Naive thymus-derived CD4-positive, alpha-beta T cell (primary cell): ENCODE measurements at regions not wholly inside any gene's neighbourhood (a gene's known extent, or its start where the extent isn't known, plus 50 kb on each side); places are given as distances from the start of the nearest gene placed in this dataset.

Experiments
- ATAC-seq: fragments of 150-1000 bp; cut with Tn5 transposase; 2 replicates; pipeline ENCODE4 v1.10.0; 2021; ENCODE audit warnings: mild to moderate bottlenecking, moderate library complexity
- CTCF ChIA-PET: fragments of 350-600 bp; sonication (Branson Sonifier 250); formaldehyde crosslinking; loops from one replicate; lab custom pipeline; 2021; ENCODE audit warnings: antibody characterized with exemption; lab: Charles Lee
- POLR2A ChIA-PET: fragments of 350-600 bp; sonication (Branson Sonifier 250); formaldehyde crosslinking; loops from one replicate; lab custom pipeline; 2021; ENCODE audit warnings: antibody characterized with exemption, inconsistent platforms; lab: Charles Lee
- DNase-seq, 9 donors: peaks; one replicate each; pipeline versions ENCODE4 v3.0.0 to v3.0.0-alpha.2; 2020 to 2022; ENCODE audit warnings: mixed read lengths in 1 of 9
- H3K27ac ChIP-seq: one replicate; pipeline ENCODE4 v1.7.0; 2013; ENCODE audit warnings: mild to moderate bottlenecking, low read depth, low read length, moderate library complexity
- H3K27me3 ChIP-seq, 2 donors: one replicate each; pipeline ENCODE4 v1.7.0; 2013; ENCODE audit warnings: low read length in 2 of 2, mild to moderate bottlenecking in 2 of 2, moderate library complexity in 2 of 2; ENCODE audit not compliant: control insufficient read depth in 2 of 2, insufficient read depth in 2 of 2
- H3K36me3 ChIP-seq, 3 experiments: 1 replicate in 2 of 3; 2 replicates in 1 of 3; pipeline ENCODE4 v1.7.0; 2013; ENCODE audit warnings: low read length in 3 of 3, mild to moderate bottlenecking in 3 of 3, moderate library complexity in 1 of 3; ENCODE audit not compliant: insufficient read depth in 3 of 3, control insufficient read depth in 2 of 3
- H3K4me1 ChIP-seq, 2 donors: one replicate each; pipeline ENCODE4 v1.7.0; 2013; ENCODE audit warnings: low read length in 2 of 2, mild to moderate bottlenecking in 2 of 2, moderate library complexity in 1 of 2; ENCODE audit not compliant: control insufficient read depth in 2 of 2, insufficient read depth in 2 of 2
- H3K4me3 ChIP-seq: 2 replicates; pipeline ENCODE4 v1.7.0; 2013; ENCODE audit warnings: mild to moderate bottlenecking, low read length
- H3K9me3 ChIP-seq, 3 experiments: 1 replicate in 2 of 3; 2 replicates in 1 of 3; pipeline ENCODE4 v1.7.0; 2013; ENCODE audit warnings: low read length in 3 of 3; ENCODE audit not compliant: control insufficient read depth in 2 of 3
- H3K27ac Mint-ChIP-seq, 9 donors: one replicate each; pipeline ENCODE4 v1.8.0; 2020 to 2022; ENCODE audit warnings: mixed read lengths in 9 of 9, mild to moderate bottlenecking in 8 of 9, moderate library complexity in 5 of 9, inconsistent platforms in 2 of 9
- H3K27me3 Mint-ChIP-seq, 5 donors: one replicate each; pipeline ENCODE4 v1.8.0; 2021 to 2022; ENCODE audit warnings: mixed read lengths in 5 of 5, mild to moderate bottlenecking in 1 of 5
- H3K36me3 Mint-ChIP-seq, 5 donors: one replicate each; pipeline ENCODE4 v1.8.0; 2020 to 2022; ENCODE audit warnings: mixed read lengths in 5 of 5, mild to moderate bottlenecking in 3 of 5, inconsistent platforms in 1 of 5
- H3K4me1 Mint-ChIP-seq, 7 donors: one replicate each; pipeline ENCODE4 v1.8.0; 2020 to 2022; ENCODE audit warnings: mixed read lengths in 7 of 7, mild to moderate bottlenecking in 3 of 7, inconsistent platforms in 1 of 7
- H3K4me3 Mint-ChIP-seq, 10 donors: one replicate each; pipeline ENCODE4 v1.8.0; 2020 to 2022; ENCODE audit warnings: mild to moderate bottlenecking in 10 of 10, mixed read lengths in 10 of 10, moderate library complexity in 6 of 10, inconsistent platforms in 2 of 10
- H3K9me3 Mint-ChIP-seq, 11 donors: one replicate each; pipeline ENCODE4 v1.8.0; 2020 to 2022; ENCODE audit warnings: mixed read lengths in 11 of 11, mild to moderate bottlenecking in 4 of 11, inconsistent platforms in 1 of 11, moderate library complexity in 1 of 11
- intact Hi-C, 2 donors: fragments of 100-400 bp; cut with micrococcal nuclease; formaldehyde crosslinking; loops; one replicate each; pipeline ENCODE4 v1.15.1; 2023

DNA sequence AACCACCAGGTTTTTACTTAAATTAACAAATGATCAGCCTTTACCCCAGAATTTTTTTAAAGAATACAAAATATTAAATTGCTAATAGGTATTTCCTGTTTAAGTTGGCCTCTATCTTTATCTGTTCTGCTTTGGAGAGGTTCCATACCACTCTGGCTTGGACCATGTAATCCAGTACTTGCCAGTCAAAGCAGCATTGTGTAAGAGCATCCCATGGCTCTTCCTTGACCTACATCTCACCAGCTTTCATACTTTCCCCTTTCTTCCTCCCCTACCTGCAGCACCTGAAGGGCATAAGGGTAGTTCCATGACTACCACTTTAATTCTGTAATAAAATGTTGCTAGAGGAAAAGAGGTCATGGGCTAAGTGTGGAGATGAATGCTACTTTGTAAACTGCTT lies 140.8 kb upstream of the MTAP start:
- DNase-seq: no peak
- Histone ChIP-seq H3K27ac (no peak overlapping the region), H3K27me3 (no peaks in the 10 kb centered on the region), H3K4me3 (no peak overlapping the region), H3K9me3 (no peaks in the 10 kb centered on the region), H3K36me3 (no peaks in the 10 kb centered on the region), H3K4me1 (no peaks in the 10 kb centered on the region)
- H3K27me3 Mint-ChIP-seq: peaks cover 0 to 4% (median 0%) of the 10 kb centered on the region in 5 donors
- no peak overlapping the region for H3K4me3 Mint-ChIP-seq
- no peak overlapping the region for H3K27ac Mint-ChIP-seq
- intact Hi-C loops: no loop called here
- no peak for ATAC-seq
- POLR2A ChIA-PET: no interaction called here
- H3K9me3 Mint-ChIP-seq: peaks cover 0 to 3% (median 0%) of the 10 kb centered on the region in 11 donors
- H3K4me1 Mint-ChIP-seq: no peaks in the 10 kb centered on the region
- CTCF ChIA-PET: no interaction called here
- H3K36me3 Mint-ChIP-seq: peaks cover 0 to 3% (median 0%) of the 10 kb centered on the region in 5 donors

DNA sequence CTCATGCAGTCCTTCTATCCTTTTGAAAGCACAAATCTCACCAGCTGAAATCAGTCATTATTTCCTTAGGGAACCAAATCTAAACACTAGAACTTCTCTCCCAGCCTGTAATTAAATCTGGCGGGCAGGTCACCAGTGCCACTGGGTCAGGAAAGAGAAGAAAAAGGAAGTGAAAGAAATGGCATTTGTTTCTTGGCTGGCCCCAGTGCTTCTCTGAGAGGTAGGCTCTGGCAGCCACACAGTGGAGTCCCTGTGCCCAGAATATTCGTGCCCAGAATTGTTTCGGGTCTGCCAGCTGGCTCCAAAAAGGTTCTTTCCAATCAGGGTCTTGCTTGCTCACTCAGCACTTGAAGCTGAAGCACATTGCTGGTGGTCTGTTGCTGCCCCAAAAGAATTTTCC lies 133.9 kb upstream of the MTAP start:
- H3K4me1 Mint-ChIP-seq: peaks cover 4 to 28% (median 18%) of the 10 kb centered on the region in 7 donors
- intact Hi-C loops: no loop called here
- no peak overlapping the region for H3K27ac Mint-ChIP-seq
- Histone ChIP-seq H3K27me3 (peaks cover 0 to 4% of the 10 kb centered on the region in 2 donors), H3K4me3 (no peak overlapping the region), H3K4me1 (peaks cover 0 to 8% of the 10 kb centered on the region in 2 donors), H3K27ac (no peak overlapping the region), H3K9me3 (no peaks in the 10 kb centered on the region), H3K36me3 (no peaks in the 10 kb centered on the region)
- DNase-seq: no peak
- ChIA-PET CTCF (interaction anchor here (0.5 kb wide), 1 partner anchor 79 kb away, joined by 3 read pairs; no protein-coding TSS in a partner anchor), POLR2A (no interaction called here)
- peaks cover 0 to 1% (median 0%) of the 10 kb centered on the region in 11 donors for H3K9me3 Mint-ChIP-seq
- no peak overlapping the region for H3K4me3 Mint-ChIP-seq
- H3K27me3 Mint-ChIP-seq: no peaks in the 10 kb centered on the region
- no peaks in the 10 kb centered on the region for H3K36me3 Mint-ChIP-seq
- ATAC-seq: no peak

DNA sequence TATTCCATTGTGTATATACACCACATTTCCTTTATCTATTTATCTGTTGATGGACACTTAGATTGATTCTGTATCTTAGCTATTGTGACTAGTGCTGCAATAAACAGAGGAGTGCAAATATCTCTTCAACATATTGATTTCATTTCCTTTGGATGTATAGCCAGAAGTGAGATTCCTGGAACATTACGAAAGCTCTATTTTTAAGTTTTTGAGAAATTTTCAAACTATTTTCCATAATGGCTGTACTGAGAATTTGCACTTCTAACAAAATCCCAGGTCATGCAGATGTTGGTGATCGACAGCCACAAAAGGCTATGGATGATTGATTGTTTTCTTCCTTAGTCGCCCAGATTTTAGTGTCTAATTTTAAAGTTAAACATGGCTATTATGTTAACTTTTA lies 132.7 kb upstream of the MTAP start:
- Mint-ChIP-seq H3K4me1 (peaks cover 4 to 28% (median 18%) of the 10 kb centered on the region in 7 donors), H3K4me3 (no peak overlapping the region), H3K36me3 (no peaks in the 10 kb centered on the region), H3K27ac (no peak overlapping the region), H3K27me3 (no peaks in the 10 kb centered on the region), H3K9me3 (no peaks in the 10 kb centered on the region)
- intact Hi-C loops: loop anchor here (5.0 to 10.0 kb wide), 2 partner anchors 112 to 115 kb away; no protein-coding TSS in a partner anchor
- peaks cover 0 to 4% of the 10 kb centered on the region in 2 donors for H3K27me3 ChIP-seq
- DNase-seq: no peak
- no peaks in the 10 kb centered on the region for H3K9me3 ChIP-seq
- ATAC-seq: no peak
- CTCF ChIA-PET: no interaction called here
- H3K4me3 ChIP-seq: no peak overlapping the region
- peaks cover 0 to 8% of the 10 kb centered on the region in 2 donors for H3K4me1 ChIP-seq
- no peak overlapping the region for H3K27ac ChIP-seq
- no peaks in the 10 kb centered on the region for H3K36me3 ChIP-seq
- POLR2A ChIA-PET: no interaction called here

DNA sequence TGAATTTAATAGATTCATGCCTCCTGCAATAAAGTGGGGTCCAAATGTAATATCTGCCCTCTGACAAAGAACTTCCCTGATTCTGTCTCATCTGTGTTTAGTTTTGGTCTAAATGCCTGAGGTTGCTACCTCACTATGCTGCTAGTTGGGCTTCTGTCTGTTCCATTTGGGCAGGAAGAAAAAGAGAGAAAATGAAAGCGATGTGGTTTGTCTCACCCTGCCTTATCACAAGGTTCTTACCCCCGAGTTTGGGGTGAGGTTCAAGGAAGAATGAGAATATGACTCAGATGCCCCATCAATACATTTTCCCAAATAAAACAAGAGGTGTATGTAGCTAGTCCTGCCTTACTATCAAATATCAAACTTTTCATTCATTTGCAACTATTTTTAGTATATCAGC lies 132.1 kb upstream of the MTAP start:
- H3K36me3 ChIP-seq: no peaks in the 10 kb centered on the region
- H3K27ac ChIP-seq: no peak overlapping the region
- no peaks in the 10 kb centered on the region for H3K9me3 Mint-ChIP-seq
- ATAC-seq (no peak), DNase-seq (peak in 4 of 9 donors; percentile 9 to 24 (median 17))
- peaks cover 0 to 8% of the 10 kb centered on the region in 2 donors for H3K4me1 ChIP-seq
- ChIA-PET POLR2A (no interaction called here), CTCF (no interaction called here)
- H3K27me3 ChIP-seq: peaks cover 0 to 4% of the 10 kb centered on the region in 2 donors
- peak overlapping the region in 5 of 9 donors; percentile 6 to 56 (median 12) for H3K27ac Mint-ChIP-seq
- H3K27me3 Mint-ChIP-seq: no peaks in the 10 kb centered on the region
- H3K4me3 Mint-ChIP-seq: peak overlapping the region in 7 of 10 donors; percentile 1 to 53 (median 17)
- no peak overlapping the region for H3K4me3 ChIP-seq
- peaks cover 4 to 28% (median 18%) of the 10 kb centered on the region in 7 donors for H3K4me1 Mint-ChIP-seq
- no peaks in the 10 kb centered on the region for H3K9me3 ChIP-seq
- no peaks in the 10 kb centered on the region for H3K36me3 Mint-ChIP-seq
- intact Hi-C loops: loop anchor here (5.0 to 10.0 kb wide), 2 partner anchors 113 to 116 kb away; no protein-coding TSS in a partner anchor

DNA sequence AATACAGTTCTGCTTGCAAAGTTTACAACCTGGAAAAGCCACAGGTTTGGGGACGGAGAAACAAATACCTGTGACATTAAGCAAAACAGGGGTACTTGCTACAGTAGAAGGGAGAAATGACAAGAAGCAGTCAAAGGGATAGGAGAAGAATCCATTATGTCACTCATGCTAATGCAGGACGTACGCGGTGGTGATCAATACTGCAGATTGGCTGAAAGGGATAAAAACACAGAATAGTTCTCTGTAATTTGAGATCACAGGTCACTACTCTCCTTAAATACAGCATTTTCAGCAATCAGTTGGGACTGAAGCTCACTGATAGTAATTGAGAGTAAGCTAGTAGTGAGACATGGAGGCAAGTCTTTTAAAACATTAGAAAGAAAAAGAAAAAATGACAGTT lies 130.3 kb upstream of the MTAP start:
- H3K4me3 ChIP-seq: no peak overlapping the region
- Mint-ChIP-seq H3K4me3 (no peak overlapping the region), H3K9me3 (no peaks in the 10 kb centered on the region), H3K27ac (peak overlapping the region in 2 of 9 donors; percentile 2 to 20), H3K4me1 (peaks cover 4 to 29% (median 21%) of the 10 kb centered on the region in 7 donors), H3K36me3 (no peaks in the 10 kb centered on the region), H3K27me3 (no peaks in the 10 kb centered on the region)
- ChIA-PET CTCF (no interaction called here), POLR2A (interaction anchor here (0.6 kb wide), 1 partner anchor 23 kb away, joined by 3 read pairs; no protein-coding TSS in a partner anchor)
- H3K36me3 ChIP-seq: no peaks in the 10 kb centered on the region
- intact Hi-C loops: loop anchor here (5.0 to 10.0 kb wide), 2 partner anchors 115 to 117 kb away; no protein-coding TSS in a partner anchor
- DNase-seq (no peak), ATAC-seq (no peak)
- H3K9me3 ChIP-seq: no peaks in the 10 kb centered on the region
- no peak overlapping the region for H3K27ac ChIP-seq
- H3K4me1 ChIP-seq: peaks cover 0 to 8% of the 10 kb centered on the region in 2 donors
- H3K27me3 ChIP-seq: peaks cover 0 to 4% of the 10 kb centered on the region in 2 donors

DNA sequence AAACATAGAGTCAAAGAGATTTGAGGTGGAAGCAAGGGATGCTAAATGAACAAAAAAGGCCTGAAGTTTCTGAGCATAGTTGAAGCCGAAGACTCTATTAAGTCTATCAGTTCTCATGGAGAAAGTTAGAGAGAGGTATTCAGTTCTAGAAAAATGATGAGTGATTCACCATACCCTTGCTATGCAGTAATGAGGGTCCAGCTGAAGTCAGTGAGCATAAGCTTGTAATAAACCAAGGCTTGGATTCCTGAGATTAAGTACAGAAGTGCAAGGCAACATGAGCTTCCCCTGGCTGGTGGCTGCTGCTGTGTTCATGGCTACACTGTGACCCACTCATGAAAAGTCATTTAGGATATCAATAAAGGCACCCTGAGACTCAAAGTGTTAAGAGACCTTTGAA lies 129.7 kb upstream of the MTAP start:
- Mint-ChIP-seq H3K4me1 (peaks cover 4 to 29% (median 21%) of the 10 kb centered on the region in 7 donors), H3K36me3 (no peaks in the 10 kb centered on the region), H3K27ac (peak overlapping the region in 2 of 9 donors; percentile 20 to 37), H3K4me3 (no peak overlapping the region), H3K27me3 (no peaks in the 10 kb centered on the region), H3K9me3 (no peaks in the 10 kb centered on the region)
- H3K4me3 ChIP-seq: no peak overlapping the region
- ChIA-PET CTCF (no interaction called here), POLR2A (interaction anchor here (0.6 kb wide), 1 partner anchor 8 kb away, joined by 8 read pairs; no protein-coding TSS in a partner anchor)
- ATAC-seq (no peak), DNase-seq (no peak)
- intact Hi-C loops: loop anchor here (5.0 to 10.0 kb wide), 2 partner anchors 115 to 118 kb away; no protein-coding TSS in a partner anchor
- H3K27ac ChIP-seq: no peak overlapping the region
- H3K27me3 ChIP-seq: peaks cover 0 to 4% of the 10 kb centered on the region in 2 donors
- H3K36me3 ChIP-seq: no peaks in the 10 kb centered on the region
- no peaks in the 10 kb centered on the region for H3K9me3 ChIP-seq
- H3K4me1 ChIP-seq: peaks cover 0 to 8% of the 10 kb centered on the region in 2 donors

DNA sequence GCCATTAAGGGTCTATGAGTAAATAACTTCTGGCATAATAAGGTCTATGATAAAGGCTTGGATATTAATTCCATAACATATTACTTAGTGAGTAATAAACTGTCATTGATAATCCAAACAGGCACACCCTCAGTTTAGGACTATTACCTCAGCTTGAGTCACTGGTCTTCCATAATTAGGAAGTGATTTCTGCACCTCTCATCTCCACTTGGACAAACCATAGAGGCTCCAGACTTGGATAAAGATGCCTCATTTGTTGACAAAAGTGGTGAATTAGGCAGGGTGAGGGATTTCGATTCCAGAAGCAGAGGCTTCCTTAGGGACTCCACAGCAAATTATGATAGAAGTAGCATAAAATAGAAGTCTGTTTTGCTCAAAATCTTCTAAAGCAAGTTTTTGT lies 127.5 kb upstream of the MTAP start:
- Mint-ChIP-seq H3K27ac (no peak overlapping the region), H3K4me1 (peaks cover 5 to 24% (median 17%) of the 10 kb centered on the region in 7 donors), H3K4me3 (no peak overlapping the region), H3K9me3 (no peaks in the 10 kb centered on the region), H3K27me3 (peaks cover 0 to 3% (median 0%) of the 10 kb centered on the region in 5 donors), H3K36me3 (no peaks in the 10 kb centered on the region)
- ChIA-PET CTCF (no interaction called here), POLR2A (no interaction called here)
- H3K4me3 ChIP-seq: no peak overlapping the region
- H3K36me3 ChIP-seq: no peaks in the 10 kb centered on the region
- no peak for ATAC-seq
- H3K27me3 ChIP-seq: no peaks in the 10 kb centered on the region
- H3K9me3 ChIP-seq: no peaks in the 10 kb centered on the region
- H3K27ac ChIP-seq: no peak overlapping the region
- peaks cover 0 to 7% of the 10 kb centered on the region in 2 donors for H3K4me1 ChIP-seq
- intact Hi-C loops: loop anchor here (5.0 to 10.0 kb wide), 2 partner anchors 118 to 120 kb away; no protein-coding TSS in a partner anchor
- DNase-seq: no peak
